ENCODE measurements at regions not wholly inside any gene's neighbourhood (a gene's known extent, or its start where the extent isn't known, plus 50 kb on each side); places are given as distances from the start of the nearest gene placed in this dataset.

DNA sequence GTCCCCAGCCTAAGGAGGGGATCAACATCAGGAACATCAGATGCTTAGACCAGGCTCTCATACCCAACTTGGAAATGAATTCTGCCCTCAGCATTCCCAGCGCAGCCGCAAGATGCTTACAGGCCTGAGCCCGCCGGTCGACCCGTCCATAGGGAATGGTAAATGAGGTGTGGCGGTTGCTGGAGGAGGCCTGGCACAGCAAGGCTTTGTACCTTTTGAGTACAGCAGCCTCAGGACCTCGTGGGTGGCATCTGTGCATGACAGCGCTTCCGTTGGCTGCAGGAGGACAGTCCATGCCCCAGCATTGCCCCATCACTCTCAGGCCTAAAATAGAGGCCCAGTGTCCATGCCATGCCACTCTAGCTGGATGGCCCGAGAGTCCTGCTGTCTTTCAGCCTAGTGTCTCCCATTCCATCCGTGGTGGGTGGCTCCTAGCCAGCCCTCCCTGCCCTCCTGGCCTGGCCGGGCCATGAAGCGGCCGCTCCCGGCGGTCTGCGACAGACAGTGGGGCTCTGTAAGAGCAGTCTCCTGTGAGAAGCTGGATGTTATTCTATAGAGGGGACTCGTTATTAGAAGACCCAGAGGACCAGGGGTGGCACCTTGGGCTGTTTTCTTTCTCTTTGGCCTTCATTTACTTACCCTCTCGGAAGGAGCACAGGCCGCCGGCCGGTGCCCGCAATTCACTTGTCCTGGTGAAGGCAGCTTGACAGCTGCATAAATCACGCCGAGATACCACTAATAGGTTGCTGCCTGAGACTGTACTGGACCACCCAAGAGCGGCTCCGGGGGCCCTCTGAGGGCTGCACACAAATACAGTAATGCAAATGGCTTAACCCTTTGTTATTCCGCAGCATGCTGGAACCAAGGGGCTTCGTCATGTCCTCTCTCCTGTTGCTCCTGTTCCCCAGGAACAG, 223.5 kb upstream of the TUT7 start:
- peaks cover 3 to 5% (median 4%) of the 10 kb centered on the region in 3 donors for H3K27me3 Mint-ChIP-seq (ENCODE audit: low read depth in 3 of 3)
- H3K9me3 ChIP-seq (replicated peaks in 1 of 2; ENCODE audit: control insufficient read depth in 1 of 2, insufficient read depth in 1 of 2, low read length in 2 of 2): no peaks in the 10 kb centered on the region

DNA sequence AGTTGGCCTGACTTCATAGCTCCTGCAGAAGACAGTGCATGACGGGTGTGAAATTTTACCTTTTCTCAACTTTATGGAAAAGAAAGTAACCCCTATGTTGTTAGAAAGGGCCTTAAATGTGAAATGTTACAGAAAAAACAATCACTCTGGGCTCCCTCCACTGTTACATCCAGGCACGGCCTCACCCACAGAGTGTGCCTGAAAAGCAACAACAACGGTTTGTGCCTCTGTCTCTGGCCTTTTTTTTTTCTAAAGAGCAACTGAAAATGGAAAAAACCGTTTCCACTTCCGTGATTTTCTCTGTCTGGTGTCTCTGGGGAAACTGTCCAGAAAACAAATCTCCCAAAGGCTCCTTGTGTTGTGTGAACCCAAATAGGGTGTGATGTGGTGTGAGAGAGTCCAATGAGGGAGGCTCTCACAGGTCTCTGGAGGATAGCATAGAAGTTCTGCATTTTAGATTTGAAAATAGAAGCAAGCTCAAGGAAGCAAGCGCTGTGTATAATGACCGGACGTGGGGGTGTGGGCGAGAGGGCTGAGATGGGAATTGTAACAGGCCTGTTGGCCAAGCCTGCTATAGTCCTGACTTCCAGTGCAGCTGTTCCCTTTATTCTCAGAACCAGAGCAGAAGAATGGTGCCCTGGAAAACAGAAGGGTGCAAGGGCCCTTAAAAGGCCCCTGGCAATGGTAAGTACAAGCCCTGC, 221.8 kb upstream of the TUT7 start:
- TF ChIP-seq, protein P1, sequence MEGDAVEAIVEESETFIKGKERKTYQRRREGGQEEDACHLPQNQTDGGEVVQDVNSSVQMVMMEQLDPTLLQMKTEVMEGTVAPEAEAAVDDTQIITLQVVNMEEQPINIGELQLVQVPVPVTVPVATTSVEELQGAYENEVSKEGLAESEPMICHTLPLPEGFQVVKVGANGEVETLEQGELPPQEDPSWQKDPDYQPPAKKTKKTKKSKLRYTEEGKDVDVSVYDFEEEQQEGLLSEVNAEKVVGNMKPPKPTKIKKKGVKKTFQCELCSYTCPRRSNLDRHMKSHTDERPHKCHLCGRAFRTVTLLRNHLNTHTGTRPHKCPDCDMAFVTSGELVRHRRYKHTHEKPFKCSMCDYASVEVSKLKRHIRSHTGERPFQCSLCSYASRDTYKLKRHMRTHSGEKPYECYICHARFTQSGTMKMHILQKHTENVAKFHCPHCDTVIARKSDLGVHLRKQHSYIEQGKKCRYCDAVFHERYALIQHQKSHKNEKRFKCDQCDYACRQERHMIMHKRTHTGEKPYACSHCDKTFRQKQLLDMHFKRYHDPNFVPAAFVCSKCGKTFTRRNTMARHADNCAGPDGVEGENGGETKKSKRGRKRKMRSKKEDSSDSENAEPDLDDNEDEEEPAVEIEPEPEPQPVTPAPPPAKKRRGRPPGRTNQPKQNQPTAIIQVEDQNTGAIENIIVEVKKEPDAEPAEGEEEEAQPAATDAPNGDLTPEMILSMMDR (IDR thresholded peaks at IDR 0.05): no peak
- Mint-ChIP-seq H3K27ac (no peak overlapping the region), H3K36me3 (no peaks in the 10 kb centered on the region), H3K27me3 (ENCODE audit: low read depth in 3 of 3) (peaks cover 2 to 5% (median 4%) of the 10 kb centered on the region in 3 donors), H3K9me3 (peaks cover 0 to 8% (median 5%) of the 10 kb centered on the region in 7 donors), H3K4me1 (no peaks in the 10 kb centered on the region), H3K4me3 (no peak overlapping the region)
- no peaks in the 10 kb centered on the region for H3K4me1 ChIP-seq (ENCODE audit: control insufficient read depth in 1 of 2, insufficient read depth in 2 of 2, low read length in 2 of 2)
- H4K20me1 ChIP-seq (ENCODE audit: insufficient read depth, low read length): no peaks in the 10 kb centered on the region
- H3K4me3 ChIP-seq (replicated peaks in 1 of 3; ENCODE audit: low read depth in 2 of 3, low read length in 3 of 3): no peak overlapping the region
- WGBS (ENCODE audit: insufficient coverage): 88% methylated on average over 6 of the region's 9 CpGs
- H3K9ac ChIP-seq (ENCODE audit: insufficient read depth, low read length, poor library complexity, severe bottlenecking): no peak overlapping the region
- H3K9me3 ChIP-seq (replicated peaks in 1 of 2; ENCODE audit: control insufficient read depth in 1 of 2, insufficient read depth in 1 of 2, low read length in 2 of 2): no peaks in the 10 kb centered on the region
- no peaks in the 10 kb centered on the region for H3K27me3 ChIP-seq (ENCODE audit: control insufficient read depth in 2 of 2, insufficient read depth in 2 of 2, low read length in 2 of 2)
- no peaks in the 10 kb centered on the region for H3K36me3 ChIP-seq (replicated peaks in 1 of 2; ENCODE audit: control insufficient read depth in 1 of 2, insufficient read depth in 2 of 2, low read length in 2 of 2)
- H3K27ac ChIP-seq (ENCODE audit: low read depth in 1 of 2, low read length in 2 of 2): no peak overlapping the region
- intact Hi-C loops (cut with micrococcal nuclease): no loop called here
- no peak overlapping the region for H3K4me2 ChIP-seq (replicated peaks; ENCODE audit: extremely low read depth, low read length, poor library complexity, severe bottlenecking)
- no peak for DNase-seq
- H3K79me2 ChIP-seq (ENCODE audit: insufficient read depth, low read length): no peaks in the 10 kb centered on the region
- H2AFZ ChIP-seq (ENCODE audit: insufficient read depth, low read depth, low read length, poor library complexity, severe bottlenecking): no peak overlapping the region

More for the DNA sequence above, 223.5 kb upstream of the TUT7 start:
- peaks cover 0 to 6% (median 2%) of the 10 kb centered on the region in 7 donors for H3K9me3 Mint-ChIP-seq
- no peak overlapping the region for H3K27ac Mint-ChIP-seq
- Histone ChIP-seq H3K36me3 (replicated peaks in 1 of 2; ENCODE audit: control insufficient read depth in 1 of 2, insufficient read depth in 2 of 2, low read length in 2 of 2) (no peaks in the 10 kb centered on the region), H3K79me2 (ENCODE audit: insufficient read depth, low read length) (no peaks in the 10 kb centered on the region), H2AFZ (ENCODE audit: insufficient read depth, low read depth, low read length, poor library complexity, severe bottlenecking) (no peak overlapping the region), H4K20me1 (ENCODE audit: insufficient read depth, low read length) (no peaks in the 10 kb centered on the region), H3K27me3 (ENCODE audit: control insufficient read depth in 2 of 2, insufficient read depth in 2 of 2, low read length in 2 of 2) (no peaks in the 10 kb centered on the region), H3K9ac (ENCODE audit: insufficient read depth, low read length, poor library complexity, severe bottlenecking) (no peak overlapping the region), H3K4me1 (ENCODE audit: control insufficient read depth in 1 of 2, insufficient read depth in 2 of 2, low read length in 2 of 2) (no peaks in the 10 kb centered on the region), H3K27ac (ENCODE audit: low read depth in 1 of 2, low read length in 2 of 2) (no peak overlapping the region), H3K4me3 (replicated peaks in 1 of 3; ENCODE audit: low read depth in 2 of 3, low read length in 3 of 3) (no peak overlapping the region), H3K4me2 (replicated peaks; ENCODE audit: extremely low read depth, low read length, poor library complexity, severe bottlenecking) (no peak overlapping the region)
- no peaks in the 10 kb centered on the region for H3K4me1 Mint-ChIP-seq
- no peak for DNase-seq
- WGBS (ENCODE audit: insufficient coverage): 81% methylated on average over 17 of the region's 30 CpGs
- no peaks in the 10 kb centered on the region for H3K36me3 Mint-ChIP-seq
- intact Hi-C loops (cut with micrococcal nuclease): no loop called here
- TF ChIP-seq, protein P1 (IDR thresholded peaks at IDR 0.05): no peak
- no peak overlapping the region for H3K4me3 Mint-ChIP-seq

Data from CD14-positive monocyte (primary cell).